ENCODE measurements at regions not wholly inside any gene's neighbourhood (a gene's known extent, or its start where the extent isn't known, plus 50 kb on each side); places are given as distances from the start of the nearest gene placed in this dataset.

DNA sequence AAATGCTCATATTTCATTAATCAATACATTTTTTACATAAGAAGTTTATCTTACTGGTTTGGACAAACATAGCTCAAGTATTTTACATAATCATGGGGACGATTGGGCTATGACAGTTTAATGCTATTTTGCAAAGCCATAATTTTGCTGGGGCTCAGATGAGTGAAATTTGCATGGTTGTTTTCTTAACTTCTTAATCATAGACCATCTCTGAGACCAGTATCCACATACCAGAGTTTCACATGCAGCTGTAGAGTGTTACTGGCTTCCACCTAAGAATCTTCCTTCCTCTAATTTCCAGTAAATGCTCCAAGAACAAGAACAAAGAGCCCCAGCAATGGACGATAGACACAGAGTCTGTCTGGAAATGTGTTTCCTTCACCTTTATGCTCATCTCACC, 303.0 kb upstream of the TMEM132C start:
- TF ChIP-seq, protein P1, sequence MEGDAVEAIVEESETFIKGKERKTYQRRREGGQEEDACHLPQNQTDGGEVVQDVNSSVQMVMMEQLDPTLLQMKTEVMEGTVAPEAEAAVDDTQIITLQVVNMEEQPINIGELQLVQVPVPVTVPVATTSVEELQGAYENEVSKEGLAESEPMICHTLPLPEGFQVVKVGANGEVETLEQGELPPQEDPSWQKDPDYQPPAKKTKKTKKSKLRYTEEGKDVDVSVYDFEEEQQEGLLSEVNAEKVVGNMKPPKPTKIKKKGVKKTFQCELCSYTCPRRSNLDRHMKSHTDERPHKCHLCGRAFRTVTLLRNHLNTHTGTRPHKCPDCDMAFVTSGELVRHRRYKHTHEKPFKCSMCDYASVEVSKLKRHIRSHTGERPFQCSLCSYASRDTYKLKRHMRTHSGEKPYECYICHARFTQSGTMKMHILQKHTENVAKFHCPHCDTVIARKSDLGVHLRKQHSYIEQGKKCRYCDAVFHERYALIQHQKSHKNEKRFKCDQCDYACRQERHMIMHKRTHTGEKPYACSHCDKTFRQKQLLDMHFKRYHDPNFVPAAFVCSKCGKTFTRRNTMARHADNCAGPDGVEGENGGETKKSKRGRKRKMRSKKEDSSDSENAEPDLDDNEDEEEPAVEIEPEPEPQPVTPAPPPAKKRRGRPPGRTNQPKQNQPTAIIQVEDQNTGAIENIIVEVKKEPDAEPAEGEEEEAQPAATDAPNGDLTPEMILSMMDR (IDR thresholded peaks at IDR 0.05 in 8 of 11, conservative IDR thresholded peaks at IDR 0.05 in 3 of 11): no peak
- no peak for TF ChIP-seq POLR2AphosphoS5 (IDR thresholded peaks at IDR 0.05)
